GM12878 (cell line): ENCODE measurements at regions not wholly inside any gene's neighbourhood (a gene's known extent, or its start where the extent isn't known, plus 50 kb on each side); places are given as distances from the start of the nearest gene placed in this dataset.

Source experiments
- ATAC-seq: fragments of 200-7000 bp; cut with Tn5 transposase; 3 replicates; pipeline ENCODE4 v1.9.1; 2020; ENCODE audit warnings: mild to moderate bottlenecking, moderate library complexity
- BruUV-seq: library from RNA; stranded (reverse); fragments of 400-500 nt; replicated peaks from 2 replicates; lab custom pipeline; 2021; lab: Mats Ljungman, UMichigan
- CTCF ChIA-PET: fragments of 300-600 bp; sonication (Branson Sonifier 250); formaldehyde crosslinking; extraction: SDS; loops from one replicate; lab custom pipeline; 2021; ENCODE audit warnings: inconsistent platforms; lab: Yijun Ruan, JAX
- POLR2A ChIA-PET: fragments of 350-600 bp; formaldehyde crosslinking; extraction: SDS; loops from one replicate; lab custom pipeline; 2021; ENCODE audit warnings: inconsistent platforms; lab: Charles Lee
- RAD21 ChIA-PET: fragments of 300-600 bp; sonication (Branson Sonifier 250); formaldehyde crosslinking; loops from one replicate; lab custom pipeline; 2023; ENCODE audit warnings: antibody characterized with exemption; ENCODE audit not compliant: unreplicated experiment; lab: Charles Lee
- SMC1A ChIA-PET: fragments of 300-600 bp; sonication (Branson Sonifier 250); formaldehyde crosslinking; loops from one replicate; lab custom pipeline; 2023; ENCODE audit not compliant: unreplicated experiment, uncharacterized antibody; lab: Charles Lee
- DNase-seq: peaks from one replicate; pipeline ENCODE4 v3.0.0-alpha.2; 2011; ENCODE audit warnings: low read depth, low spot score
- FAIRE-seq: peaks from 3 replicates; lab custom pipeline; 2011; peaks lifted over from hg19 to GRCh38; lab: Jason Lieb, UNC
- H2AFZ ChIP-seq: 2 replicates; pipeline ENCODE4 v1.6.0; 2011; ENCODE audit warnings: low read depth, low read length, control low read depth; ENCODE audit not compliant: control insufficient read depth
- H3K27ac ChIP-seq: 2 replicates; pipeline ENCODE4 v1.5.1; 2011; ENCODE audit warnings: control low read depth; ENCODE audit not compliant: control insufficient read depth, insufficient read depth
- H3K27me3 ChIP-seq, 2 experiments: replicated peaks in 1 of 2; 2 replicates each; pipeline versions ENCODE4 v1.6.0 to v1.6.1; 2011; ENCODE audit warnings: low read length in 1 of 2; ENCODE audit not compliant: control insufficient read depth in 2 of 2, insufficient read depth in 2 of 2
- H3K36me3 ChIP-seq, 2 experiments: 2 replicates each; pipeline ENCODE4 v1.5.1; 2011; ENCODE audit warnings: low read length in 1 of 2; ENCODE audit not compliant: control insufficient read depth in 2 of 2, insufficient read depth in 2 of 2
- H3K4me1 ChIP-seq: 2 replicates; pipeline ENCODE4 v1.6.1; 2011; ENCODE audit warnings: mild to moderate bottlenecking, low read length, moderate library complexity, mixed read lengths; ENCODE audit not compliant: control insufficient read depth, insufficient read depth
- H3K4me2 ChIP-seq: 2 replicates; pipeline ENCODE4 v1.6.0; 2011; ENCODE audit warnings: control low read depth; ENCODE audit not compliant: control insufficient read depth, insufficient read depth
- H3K4me3 ChIP-seq: fragments of 200-600 bp; sonication (generic); 2 replicates; pipeline ENCODE4 v1.5.1; 2016
- H3K79me2 ChIP-seq: 2 replicates; pipeline ENCODE4 v1.6.0; 2011; ENCODE audit warnings: low read length; ENCODE audit not compliant: control insufficient read depth, insufficient read depth
- H3K9ac ChIP-seq: 2 replicates; pipeline ENCODE4 v1.8.0; 2011; ENCODE audit warnings: low read length, control low read depth, mixed read lengths; ENCODE audit not compliant: control insufficient read depth, insufficient read depth
- H3K9me3 ChIP-seq: replicated peaks from 3 replicates; pipeline ENCODE4 v1.5.1; 2011; ENCODE audit warnings: mild to moderate bottlenecking, low read length; ENCODE audit not compliant: control insufficient read depth, insufficient read depth
- H4K20me1 ChIP-seq: 2 replicates; pipeline ENCODE4 v1.6.0; 2011; ENCODE audit not compliant: control insufficient read depth, insufficient read depth
- CBX3 ChIP-seq: fragments of 200-600 bp; sonication (generic); IDR thresholded peaks from 2 replicates; pipeline ENCODE4 v1.6.1; 2016; ENCODE audit warnings: low read depth, borderline replicate concordance
- E2F8 ChIP-seq: fragments of 450-650 bp; IDR thresholded peaks from 2 replicates; pipeline ENCODE4 v1.6.1; 2018; ENCODE audit warnings: mild to moderate bottlenecking, low read depth, moderate library complexity; ENCODE audit not compliant: partially characterized antibody
- JUNB ChIP-seq: IDR thresholded peaks from 2 replicates; pipeline ENCODE4 v1.6.1; 2016; ENCODE audit warnings: antibody characterized with exemption, mild to moderate bottlenecking
- MTA3 ChIP-seq: IDR thresholded peaks from 2 replicates; pipeline ENCODE4 v1.6.1; 2012; ENCODE audit warnings: low read length, inconsistent platforms, borderline replicate concordance
- NFIC ChIP-seq: IDR thresholded peaks from 2 replicates; pipeline ENCODE4 v1.6.1; 2012; ENCODE audit warnings: low read depth, mild to moderate bottlenecking, inconsistent platforms, low read length, moderate library complexity
- NR2C1 ChIP-seq: fragments of 450-650 bp; IDR thresholded peaks from 2 replicates; pipeline ENCODE4 v1.6.1; 2017; ENCODE audit warnings: antibody characterized with exemption, mild to moderate bottlenecking, moderate library complexity
- PAX5 ChIP-seq: IDR thresholded peaks from 2 replicates; pipeline ENCODE4 v1.6.1; 2011; ENCODE audit warnings: low read depth, low read length, borderline replicate concordance
- PKNOX1 ChIP-seq: fragments of 450-650 bp; IDR thresholded peaks from 2 replicates; pipeline ENCODE4 v1.6.1; 2016; ENCODE audit warnings: mild to moderate bottlenecking
- POLR2AphosphoS2 ChIP-seq: IDR thresholded peaks from 2 replicates; pipeline ENCODE4 v1.6.1; 2011; ENCODE audit warnings: low read depth, mild to moderate bottlenecking, low read length, improper control_type of control experiment, moderate library complexity
- RCOR1 ChIP-seq: conservative IDR thresholded peaks from 2 replicates; pipeline ENCODE4 v1.6.1; 2012; ENCODE audit warnings: low read depth, low read length, improper control_type of control experiment
- SREBF2 ChIP-seq: IDR thresholded peaks from 2 replicates; pipeline ENCODE4 v1.6.1; 2012; ENCODE audit warnings: mild to moderate bottlenecking, low read length
- WGBS: methylation state at CpG from one replicate; pipeline ENCODE4 v1.1.6; 2016; ENCODE audit warnings: low lambda C conversion rate; ENCODE audit not compliant: insufficient replicate concordance, insufficient coverage; ENCODE audit errors: missing lambda C conversion rate; 5-methylcytosine and 5-hydroxymethylcytosine counted together
- in situ Hi-C: fragments of 300-500 bp; cut with MboI; formaldehyde crosslinking; loops from 9 replicates; pipeline ENCODE4 v1.14.3; 2018; ENCODE audit warnings: mixed read lengths
- intact Hi-C: fragments of 100-400 bp; cut with micrococcal nuclease; formaldehyde crosslinking; loops from one replicate; pipeline ENCODE4 v1.14.2; 2022; ENCODE audit not compliant: unreplicated experiment

GRCh38 chr10:33820531-33820930 lies 486.1 kb upstream of the NRP1 start:
- ATAC-seq = no peak
- Histone ChIP-seq H3K27ac (no peak overlapping the region), H3K9ac (no peak overlapping the region), H4K20me1 (no peaks in the 10 kb centered on the region), H2AFZ (no peak overlapping the region), H3K27me3 (no peaks in the 10 kb centered on the region), H3K36me3 (no peaks in the 10 kb centered on the region), H3K4me1 (no peaks in the 10 kb centered on the region), H3K9me3 (no peaks in the 10 kb centered on the region), H3K4me2 (no peak overlapping the region), H3K4me3 (no peak overlapping the region), H3K79me2 (no peaks in the 10 kb centered on the region)
- ChIA-PET RAD21 (no interaction called here), CTCF (no interaction called here), POLR2A (no interaction called here), SMC1A (interaction anchor here (0.9 to 1.8 kb wide), 2 partner anchors 24 to 38 kb away, joined by 3 to 6 read pairs; no protein-coding TSS in a partner anchor)
- in situ Hi-C loops (no loop called here), intact Hi-C loops (no loop called here)
- TF ChIP-seq NR2C1 (no peak), E2F8 (no peak), CBX3 (no peak), PKNOX1 (no peak), RCOR1 (no peak), MTA3 (no peak), NFIC (no peak), PAX5 (no peak), JUNB (no peak), SREBF2 (no peak), POLR2AphosphoS2 (no peak)
- BruUV-seq = no TSS peak
- WGBS = 24% methylated on average over 4 of the region's 4 CpGs
- no peak for FAIRE-seq
- no peak for DNase-seq
